Keratinocyte (primary cell): ENCODE measurements at regions not wholly inside any gene's neighbourhood (a gene's known extent, or its start where the extent isn't known, plus 50 kb on each side); places are given as distances from the start of the nearest gene placed in this dataset.

Source experiments
- CTCF ChIP-seq, 3 experiments: IDR thresholded peaks in 1 of 3; conservative IDR thresholded peaks in 1 of 3; optimal IDR thresholded peaks in 1 of 3; 2 replicates in 2 of 3; 3 replicates in 1 of 3; pipeline versions ENCODE3 to v1.5.1; 2011; ENCODE audit warnings: low read length in 3 of 3, mild to moderate bottlenecking in 3 of 3, moderate library complexity in 2 of 3, control low read depth in 1 of 3, inconsistent platforms in 1 of 3; ENCODE audit not compliant: insufficient read depth in 2 of 3; ENCODE audit errors: extremely low read depth in 1 of 3
- EZH2 ChIP-seq: IDR thresholded peaks from one replicate; pipeline ENCODE4 v1.6.1; 2012; ENCODE audit warnings: inconsistent platforms, mild to moderate bottlenecking, low read length, moderate library complexity

GRCh38 chr1:103191327-103191726 lies 83.0 kb upstream of the COL11A1 start:
- TF ChIP-seq EZH2 (no peak), CTCF (optimal IDR thresholded peaks at IDR 0.05 in 1 of 3, IDR thresholded peaks at IDR 0.05 in 1 of 3, conservative IDR thresholded peaks at IDR 0.05 in 1 of 3; ENCODE audit: extremely low read depth in 1 of 3, insufficient read depth in 2 of 3, low read length in 3 of 3) (no peak)
